Right lobe of liver (tissue), 6 donors: ENCODE measurements at regions not wholly inside any gene's neighbourhood (a gene's known extent, or its start where the extent isn't known, plus 50 kb on each side); places are given as distances from the start of the nearest gene placed in this dataset.

ENCODE experiments used
- ATAC-seq, 4 donors: fragments of 200-7000 bp; cut with Tn5 transposase; one replicate each; pipeline ENCODE4 v1.9.1; 2020; ENCODE audit warnings: mild to moderate bottlenecking in 4 of 4, moderate library complexity in 4 of 4
- DNase-seq, 3 donors: peaks; one replicate each; pipeline ENCODE4 v3.0.0-alpha.2; 2020
- H3K27ac ChIP-seq, 3 donors: fragments of 200-600 bp; one replicate each; pipeline ENCODE4 v1.8.0; 2022
- H3K27me3 ChIP-seq, 2 donors: fragments of 200-600 bp; one replicate each; pipeline ENCODE4 v1.8.0; 2022
- H3K36me3 ChIP-seq, 4 donors: fragments of 200-600 bp; sonication (generic) in 1 of 4; one replicate each; pipeline versions ENCODE4 v1.5.1 to v1.8.0; 2017 to 2022; ENCODE audit warnings: control low read depth in 1 of 4
- H3K4me1 ChIP-seq, 4 donors: fragments of 200-600 bp; sonication (generic) in 1 of 4; one replicate each; pipeline versions ENCODE4 v1.5.1 to v1.8.0; 2017 to 2022; ENCODE audit warnings: control low read depth in 1 of 4
- H3K4me3 ChIP-seq, 3 donors: fragments of 200-600 bp; one replicate each; pipeline ENCODE4 v1.8.0; 2022
- H3K9me3 ChIP-seq, 4 donors: fragments of 200-600 bp; sonication (generic) in 1 of 4; one replicate each; pipeline versions ENCODE4 v1.5.1 to v1.8.0; 2017 to 2022; ENCODE audit warnings: control low read depth in 1 of 4
- CTCF ChIP-seq, 4 donors: fragments of 200-600 bp in 3 of 4; fragments of 450-650 bp in 1 of 4; IDR thresholded peaks; one replicate each; pipeline versions ENCODE4 v1.5.1 to v1.8.0; 2016 to 2022; ENCODE audit warnings: antibody characterized with exemption in 4 of 4, mild to moderate bottlenecking in 2 of 4
- POLR2A ChIP-seq: fragments of 450-650 bp; IDR thresholded peaks from one replicate; pipeline ENCODE4 v1.6.1; 2017; ENCODE audit warnings: antibody characterized with exemption, mild to moderate bottlenecking
- WGBS: methylation state at CpG from one replicate; pipeline ENCODE4 v1.1.6; 2018; ENCODE audit warnings: low coverage, low lambda C conversion rate; ENCODE audit not compliant: insufficient coverage; ENCODE audit errors: missing lambda C conversion rate; 5-methylcytosine and 5-hydroxymethylcytosine counted together
- intact Hi-C, 2 donors: fragments of 100-400 bp; cut with DNase I; formaldehyde crosslinking; loops; one replicate each; pipeline versions ENCODE4 v1.11.2 to v1.14.1; 2022
- donor health status: DM: no; HTN: yes; CAD: no.
- donor health status: DM: no; HTN: no; CAD: no.
- donor health status: DM: no; HTN: no; CAD: no.
- donor health status: DM: no; HTN: yes; CAD: no.
- donor health status: DM: no; HTN: yes; CAD: no.

- 28% methylated on average over 3 of the region's 3 CpGs for WGBS
- H3K27me3 ChIP-seq, result no peaks in the 10 kb centered on the region
- no peaks in the 10 kb centered on the region for H3K9me3 ChIP-seq
- TF ChIP-seq CTCF (IDR thresholded peaks at IDR 0.05), result no peak
- TF ChIP-seq POLR2A, result no peak
- H3K4me3 ChIP-seq, result no peak overlapping the region
- DNase-seq (no peak), ATAC-seq (peak in 2 of 4 donors; percentile 57 to 92)
- H3K27ac ChIP-seq, result no peak overlapping the region
- H3K36me3 ChIP-seq, result no peaks in the 10 kb centered on the region
- intact Hi-C loops, result no loop called here
- no peaks in the 10 kb centered on the region for H3K4me1 ChIP-seq
Measured at GRCh38 chr3:103077910-103078309, 643.1 kb downstream of the ZPLD1 start.

- no peaks in the 10 kb centered on the region for H3K4me1 ChIP-seq
- H3K4me3 ChIP-seq, result no peak overlapping the region
- no peak for TF ChIP-seq POLR2A
- no peak for TF ChIP-seq CTCF (IDR thresholded peaks at IDR 0.05)
- DNase-seq (no peak), ATAC-seq (no peak)
- H3K27ac ChIP-seq, result no peak overlapping the region
- no peaks in the 10 kb centered on the region for H3K36me3 ChIP-seq
- intact Hi-C loops, result no loop called here
- no peaks in the 10 kb centered on the region for H3K9me3 ChIP-seq
- H3K27me3 ChIP-seq, result no peaks in the 10 kb centered on the region
- WGBS, result 64% methylated on average over 1 of the region's 1 CpG
Measured at GRCh38 chr3:103082501-103082900, 647.7 kb downstream of the ZPLD1 start.

GRCh38 chr3:103083848-103084631 lies 649.2 kb downstream of the ZPLD1 start:
- no peak for TF ChIP-seq POLR2A
- TF ChIP-seq CTCF (IDR thresholded peaks at IDR 0.05), result no peak
- intact Hi-C loops, result no loop called here
- no peak for DNase-seq
- Histone ChIP-seq H3K9me3 (no peaks in the 10 kb centered on the region), H3K36me3 (no peaks in the 10 kb centered on the region), H3K4me1 (no peaks in the 10 kb centered on the region), H3K27ac (no peak overlapping the region), H3K27me3 (no peaks in the 10 kb centered on the region), H3K4me3 (no peak overlapping the region)
- ATAC-seq, result no peak
- WGBS, result 82% methylated on average over 3 of the region's 3 CpGs

GRCh38 chr3:103085465-103085864 lies 650.6 kb downstream of the ZPLD1 start:
- no peaks in the 10 kb centered on the region for H3K9me3 ChIP-seq
- peak in 3 of 4 donors; percentile 24 to 92 (median 45) for ATAC-seq
- intact Hi-C loops, result no loop called here
- TF ChIP-seq POLR2A (no peak), CTCF (IDR thresholded peaks at IDR 0.05) (no peak)
- no peaks in the 10 kb centered on the region for H3K4me1 ChIP-seq
- H3K27ac ChIP-seq, result no peak overlapping the region
- no peak for DNase-seq
- H3K36me3 ChIP-seq, result no peaks in the 10 kb centered on the region
- no peak overlapping the region for H3K4me3 ChIP-seq
- H3K27me3 ChIP-seq, result no peaks in the 10 kb centered on the region

- TF ChIP-seq CTCF (IDR thresholded peaks at IDR 0.05) (no peak), POLR2A (no peak)
- intact Hi-C loops, result no loop called here
- no peak for DNase-seq
Measured at GRCh38 chr3:103089758-103090157, 654.9 kb downstream of the ZPLD1 start.

More at GRCh38 chr3:103089758-103090157, 654.9 kb downstream of the ZPLD1 start:
- peaks cover 0 to 3% (median 0%) of the 10 kb centered on the region in 4 donors for H3K9me3 ChIP-seq
- H3K27me3 ChIP-seq, result no peaks in the 10 kb centered on the region
- H3K4me3 ChIP-seq, result no peak overlapping the region
- no peaks in the 10 kb centered on the region for H3K36me3 ChIP-seq
- no peak for ATAC-seq
- H3K4me1 ChIP-seq, result no peaks in the 10 kb centered on the region
- H3K27ac ChIP-seq, result no peak overlapping the region
